BE2C (cell line): ENCODE measurements at regions not wholly inside any gene's neighbourhood (a gene's known extent, or its start where the extent isn't known, plus 50 kb on each side); places are given as distances from the start of the nearest gene placed in this dataset.

Source experiments
- DNase-seq: peaks from one replicate; pipeline ENCODE4 v3.0.0-alpha.2; 2020
- H3K27me3 ChIP-seq: fragments of 250-450 bp; sonication (Bioruptor Pico); 2 replicates; pipeline ENCODE4 v1.5.1; 2020; ENCODE audit warnings: mild to moderate bottlenecking
- H3K36me3 ChIP-seq: fragments of 250-450 bp; sonication (Bioruptor Pico); 2 replicates; pipeline ENCODE4 v1.5.1; 2020; ENCODE audit warnings: mild to moderate bottlenecking
- H3K4me1 ChIP-seq: fragments of 250-450 bp; sonication (Bioruptor Pico); 2 replicates; pipeline ENCODE4 v1.5.1; 2020
- H3K4me3 ChIP-seq: 2 replicates; pipeline ENCODE4 v1.5.1; 2011; ENCODE audit warnings: low read depth, low read length
- H3K9me3 ChIP-seq: fragments of 250-450 bp; sonication (Bioruptor Pico); 2 replicates; pipeline ENCODE4 v1.5.1; 2020
- CTCF ChIP-seq: IDR thresholded peaks from 2 replicates; pipeline ENCODE4 v1.5.1; 2012; ENCODE audit warnings: mild to moderate bottlenecking, low read depth, low read length

DNA sequence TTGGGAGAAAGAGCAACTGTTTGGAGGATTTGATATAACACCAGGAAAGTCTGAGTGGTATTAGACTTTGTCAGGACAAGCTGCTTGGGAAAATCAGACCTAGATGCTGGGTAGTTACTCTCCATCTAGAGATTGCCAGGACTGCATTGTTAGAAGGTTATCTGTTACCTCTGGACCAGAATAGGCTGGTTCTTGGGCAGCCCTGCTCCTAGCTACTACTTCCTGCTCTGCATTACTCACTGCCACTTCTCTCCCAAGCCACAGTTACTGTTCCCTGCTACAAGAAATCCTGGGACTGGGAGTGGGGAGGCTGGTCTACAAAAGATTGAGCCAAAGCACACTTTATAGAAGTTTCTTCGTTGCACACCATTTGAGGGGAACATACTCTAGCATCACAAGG, 95.5 kb upstream of the KCNN2 start:
- Histone ChIP-seq H3K4me3 (no peak overlapping the region), H3K27me3 (no peaks in the 10 kb centered on the region), H3K9me3 (no peaks in the 10 kb centered on the region), H3K36me3 (no peaks in the 10 kb centered on the region), H3K4me1 (no peaks in the 10 kb centered on the region)
- TF ChIP-seq CTCF = no peak
- no peak for DNase-seq

GRCh38 chr5:114296191-114296590, 65.7 kb upstream of the KCNN2 start:
- Histone ChIP-seq H3K36me3 (no peaks in the 10 kb centered on the region), H3K4me3 (no peak overlapping the region), H3K9me3 (no peaks in the 10 kb centered on the region), H3K27me3 (no peaks in the 10 kb centered on the region), H3K4me1 (no peaks in the 10 kb centered on the region)
- no peak for DNase-seq
- no peak for TF ChIP-seq CTCF

- no peaks in the 10 kb centered on the region; the same call in 1 of the 2 replicates for H3K27me3 ChIP-seq
- no peak for TF ChIP-seq CTCF
- H3K4me1 ChIP-seq = no peaks in the 10 kb centered on the region
- no peak for DNase-seq
- no peaks in the 10 kb centered on the region for H3K36me3 ChIP-seq
- no peak overlapping the region for H3K4me3 ChIP-seq
- H3K9me3 ChIP-seq = no peaks in the 10 kb centered on the region
Observed at GRCh38 chr5:114297915-114298314, 64.0 kb upstream of the KCNN2 start.

DNA sequence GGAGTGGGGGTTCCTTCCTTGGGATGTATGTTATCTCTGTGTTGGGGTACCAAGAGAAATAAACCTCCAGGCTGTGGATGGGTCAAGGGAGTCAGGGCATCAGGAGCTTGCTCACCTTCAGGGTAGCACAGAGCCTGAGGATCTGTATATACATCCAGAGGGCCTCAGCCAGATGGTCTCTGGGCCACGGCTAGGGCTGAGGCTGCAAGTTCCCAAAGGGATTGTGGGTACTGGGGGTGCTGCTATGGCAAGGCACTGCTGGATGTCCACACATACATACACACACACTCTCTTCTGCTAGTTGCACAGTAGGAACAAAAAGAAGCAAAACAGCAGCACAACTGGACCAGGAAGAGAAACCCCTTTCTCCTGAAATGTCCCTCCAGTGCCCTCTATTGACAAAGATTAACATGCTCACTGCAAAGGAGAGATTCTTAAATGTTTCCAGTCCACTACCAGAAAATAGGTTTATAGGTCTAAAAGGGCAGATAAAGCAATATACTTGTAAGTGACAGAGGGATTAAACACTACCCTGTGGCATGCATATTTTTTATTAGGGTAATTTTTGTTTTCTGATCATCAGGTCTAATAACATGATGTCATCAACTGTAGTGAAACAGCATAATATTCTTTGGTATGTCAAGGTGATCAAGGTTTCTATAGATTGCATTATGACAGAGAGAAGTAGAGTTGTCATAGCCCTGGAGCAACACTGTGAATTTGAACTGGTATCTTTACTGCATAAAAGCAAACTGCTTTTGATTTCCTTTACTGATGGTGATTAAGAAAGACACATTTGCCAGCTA, 56.3 kb upstream of the KCNN2 start:
- H3K4me3 ChIP-seq = no peak overlapping the region
- no peaks in the 10 kb centered on the region; the same call in 1 of the 2 replicates for H3K27me3 ChIP-seq
- TF ChIP-seq CTCF = peak; percentile 51
- no peak for DNase-seq
- H3K36me3 ChIP-seq = no peaks in the 10 kb centered on the region
- H3K4me1 ChIP-seq = no peaks in the 10 kb centered on the region
- no peaks in the 10 kb centered on the region for H3K9me3 ChIP-seq

DNA sequence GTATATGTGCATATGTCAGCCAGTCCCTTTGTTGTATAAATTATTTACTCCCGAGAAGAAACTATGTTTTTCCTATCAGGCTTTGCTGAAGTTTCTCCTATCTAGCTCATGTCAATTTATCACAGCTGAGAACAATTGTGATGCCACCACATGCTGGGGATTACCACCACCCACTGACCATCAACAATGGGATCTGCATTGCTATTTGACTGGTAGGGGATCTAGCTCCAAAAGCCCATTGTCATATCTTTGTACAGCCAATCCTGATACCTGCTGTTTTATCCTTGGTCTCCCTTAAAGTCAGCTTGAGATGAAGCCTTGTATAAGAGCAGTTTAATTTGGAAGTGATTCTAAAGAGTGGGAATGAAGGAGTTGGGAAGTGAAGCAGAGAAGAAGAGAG, 53.9 kb upstream of the KCNN2 start:
- H3K36me3 ChIP-seq = no peaks in the 10 kb centered on the region
- H3K4me3 ChIP-seq = no peak overlapping the region
- no peaks in the 10 kb centered on the region for H3K9me3 ChIP-seq
- TF ChIP-seq CTCF = no peak
- no peaks in the 10 kb centered on the region; the same call in 1 of the 2 replicates for H3K27me3 ChIP-seq
- no peak for DNase-seq
- no peaks in the 10 kb centered on the region for H3K4me1 ChIP-seq

DNA sequence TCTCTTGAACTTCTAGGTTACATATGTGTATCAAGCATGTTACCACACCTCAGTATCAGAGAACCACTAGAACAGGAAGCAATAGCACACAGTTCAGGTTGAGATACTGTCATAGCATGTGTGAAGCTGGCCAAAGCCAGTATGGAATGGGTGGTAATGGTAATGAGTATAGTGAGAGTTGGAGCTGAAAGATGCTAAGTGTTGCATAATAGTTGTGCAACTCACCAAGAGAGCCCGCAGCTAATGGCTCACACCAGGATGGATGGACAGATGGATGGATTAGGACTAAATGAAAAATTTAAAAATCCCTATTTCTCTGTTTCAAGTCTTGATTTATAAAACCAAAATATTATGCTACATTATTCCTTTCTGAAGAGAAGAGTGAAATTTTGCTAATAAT, 53.4 kb upstream of the KCNN2 start:
- no peaks in the 10 kb centered on the region for H3K36me3 ChIP-seq
- H3K4me3 ChIP-seq = no peak overlapping the region
- H3K27me3 ChIP-seq = no peaks in the 10 kb centered on the region
- H3K9me3 ChIP-seq = no peaks in the 10 kb centered on the region
- TF ChIP-seq CTCF = no peak
- H3K4me1 ChIP-seq = no peaks in the 10 kb centered on the region
- DNase-seq = no peak
